ENCODE measurements at regions not wholly inside any gene's neighbourhood (a gene's known extent, or its start where the extent isn't known, plus 50 kb on each side); places are given as distances from the start of the nearest gene placed in this dataset.

DNA sequence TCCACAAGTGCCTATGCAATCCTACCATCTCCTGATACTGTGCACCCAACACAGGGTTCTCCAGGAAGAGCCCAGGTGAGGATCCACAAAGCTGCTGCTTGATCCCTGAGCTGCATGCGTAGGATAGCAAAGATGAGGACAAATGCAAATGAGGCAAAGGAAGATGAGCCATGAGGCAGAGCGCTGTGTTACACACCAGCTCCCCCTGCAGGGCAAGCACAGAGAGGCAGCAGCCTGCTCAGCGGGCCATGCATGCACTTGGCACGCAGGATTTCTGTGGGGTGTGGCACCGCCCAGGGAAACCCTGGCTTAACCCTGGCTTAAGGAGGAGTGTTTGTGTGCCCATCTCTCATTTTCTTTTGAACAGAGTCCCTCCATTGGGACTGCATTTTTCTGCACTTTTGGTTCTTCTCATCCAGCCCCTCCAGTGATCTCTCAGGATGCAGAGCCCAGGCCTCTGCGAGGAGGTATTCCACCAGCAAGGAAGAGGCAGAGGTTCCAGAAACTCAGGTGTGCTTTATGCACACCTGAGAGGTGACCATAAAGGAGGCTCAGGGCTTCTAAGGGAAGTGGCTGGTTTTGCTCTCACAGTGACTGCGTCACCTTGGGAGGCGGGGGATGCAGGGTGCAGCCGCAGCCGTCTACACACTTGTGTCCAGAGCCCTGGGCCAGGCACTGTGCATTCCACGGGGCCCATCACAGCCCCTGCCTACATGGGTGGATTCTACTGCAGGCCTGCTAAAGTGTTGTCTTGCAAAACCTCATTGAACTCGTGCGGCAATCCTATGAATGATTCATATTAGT lies 973.3 kb upstream of the TMEM132C start:
- Histone ChIP-seq H3K56ac (ENCODE audit: insufficient read length, low read depth, low read length) (no peak overlapping the region), H3K4me2 (ENCODE audit: insufficient read depth, insufficient read length, low read length) (no peak overlapping the region), H4K20me1 (ENCODE audit: control insufficient read depth, insufficient read depth, insufficient read length) (no peaks in the 10 kb centered on the region), H3K14ac (ENCODE audit: insufficient read depth, low read length) (no peak overlapping the region), H3K79me1 (ENCODE audit: insufficient read depth, low read depth, low read length, poor library complexity, severe bottlenecking) (no peaks in the 10 kb centered on the region), H2AFZ (ENCODE audit: low read length) (no peak overlapping the region), H3K18ac (ENCODE audit: insufficient read length, low read depth, low read length) (no peak overlapping the region), H3K9ac (ENCODE audit: extremely low read depth, insufficient read length, low read length) (no peak overlapping the region), H2BK20ac (ENCODE audit: low read depth, low read length, poor library complexity, severe bottlenecking) (no peak overlapping the region), H3K23ac (ENCODE audit: insufficient read length, low read depth, low read length) (no peak overlapping the region), H4K8ac (replicated peaks; ENCODE audit: insufficient read length, low read depth, low read length) (no peak overlapping the region), H4K5ac (ENCODE audit: insufficient read length, low read depth, low read length) (no peak overlapping the region), H3K9me3 (ENCODE audit: control insufficient read depth, low read depth, low read length) (no peaks in the 10 kb centered on the region), H3K27me3 (ENCODE audit: insufficient read depth, low read length) (no peaks in the 10 kb centered on the region), H2BK120ac (ENCODE audit: low read depth, low read length, poor library complexity, severe bottlenecking) (no peak overlapping the region), H3K4ac (ENCODE audit: low read depth, low read length) (no peak overlapping the region), H2AK5ac (ENCODE audit: insufficient read length, low read length) (no peak overlapping the region), H2BK15ac (ENCODE audit: low read depth, low read length) (no peak overlapping the region), H3K23me2 (ENCODE audit: insufficient read length, low read depth, low read length, poor library complexity, severe bottlenecking) (no peaks in the 10 kb centered on the region), H2BK12ac (ENCODE audit: insufficient read length, low read depth, low read length) (no peak overlapping the region), H3T11ph (ENCODE audit: low read length) (no peak overlapping the region), H3K79me2 (ENCODE audit: insufficient read depth, low read length) (no peaks in the 10 kb centered on the region), H4K91ac (ENCODE audit: insufficient read length, low read depth, low read length) (no peak overlapping the region), H3K27ac (ENCODE audit: insufficient read length, low read depth, low read length) (no peak overlapping the region), H2BK5ac (ENCODE audit: insufficient read length, low read length) (no peak overlapping the region), H3K4me1 (ENCODE audit: insufficient read depth, low read length) (no peaks in the 10 kb centered on the region)
- Mint-ChIP-seq H3K36me3 (ENCODE audit: insufficient read depth in 1 of 3, low read depth in 3 of 3) (no peaks in the 10 kb centered on the region), H3K4me1 (peaks cover 2 to 4% of the 10 kb centered on the region in 2 experiments), H3K9me3 (no peaks in the 10 kb centered on the region; a peak in 1 of 5 replicates), H3K27me3 (ENCODE audit: low read depth) (peaks cover 5% of the 10 kb centered on the region), H3K4me3 (no peak overlapping the region), H3K27ac (no peak overlapping the region; a peak in 1 of 7 replicates)
- WGBS (ENCODE audit: extremely low coverage, insufficient read length, low lambda C conversion rate): no CpG with 5 or more reads among the region's 13 CpGs
- TF ChIP-seq, protein P1, sequence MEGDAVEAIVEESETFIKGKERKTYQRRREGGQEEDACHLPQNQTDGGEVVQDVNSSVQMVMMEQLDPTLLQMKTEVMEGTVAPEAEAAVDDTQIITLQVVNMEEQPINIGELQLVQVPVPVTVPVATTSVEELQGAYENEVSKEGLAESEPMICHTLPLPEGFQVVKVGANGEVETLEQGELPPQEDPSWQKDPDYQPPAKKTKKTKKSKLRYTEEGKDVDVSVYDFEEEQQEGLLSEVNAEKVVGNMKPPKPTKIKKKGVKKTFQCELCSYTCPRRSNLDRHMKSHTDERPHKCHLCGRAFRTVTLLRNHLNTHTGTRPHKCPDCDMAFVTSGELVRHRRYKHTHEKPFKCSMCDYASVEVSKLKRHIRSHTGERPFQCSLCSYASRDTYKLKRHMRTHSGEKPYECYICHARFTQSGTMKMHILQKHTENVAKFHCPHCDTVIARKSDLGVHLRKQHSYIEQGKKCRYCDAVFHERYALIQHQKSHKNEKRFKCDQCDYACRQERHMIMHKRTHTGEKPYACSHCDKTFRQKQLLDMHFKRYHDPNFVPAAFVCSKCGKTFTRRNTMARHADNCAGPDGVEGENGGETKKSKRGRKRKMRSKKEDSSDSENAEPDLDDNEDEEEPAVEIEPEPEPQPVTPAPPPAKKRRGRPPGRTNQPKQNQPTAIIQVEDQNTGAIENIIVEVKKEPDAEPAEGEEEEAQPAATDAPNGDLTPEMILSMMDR (conservative IDR thresholded peaks at IDR 0.05): peak; percentile 90
- peak; percentile 85 for DNase-seq

Data from H9 (cell line).